Stimulated activated CD4-positive, alpha-beta T cell treated with anti-CD3 and anti-CD28 coated beads, TNF-alpha, amount 100 ng/mL, for 1 hour (primary cell): ENCODE measurements at regions not wholly inside any gene's neighbourhood (a gene's known extent, or its start where the extent isn't known, plus 50 kb on each side); places are given as distances from the start of the nearest gene placed in this dataset.
"Not testable (repeated sequence)": the region's sequence is repeated elsewhere in the genome, so short reads cannot be mapped to it uniquely, and the experiment has no call there.

Experiments
- DNase-seq, 3 donors: peaks; one replicate each; pipeline ENCODE4 v3.0.0-alpha.2; 2020; ENCODE audit warnings: low read depth in 3 of 3, low spot score in 1 of 3

DNA sequence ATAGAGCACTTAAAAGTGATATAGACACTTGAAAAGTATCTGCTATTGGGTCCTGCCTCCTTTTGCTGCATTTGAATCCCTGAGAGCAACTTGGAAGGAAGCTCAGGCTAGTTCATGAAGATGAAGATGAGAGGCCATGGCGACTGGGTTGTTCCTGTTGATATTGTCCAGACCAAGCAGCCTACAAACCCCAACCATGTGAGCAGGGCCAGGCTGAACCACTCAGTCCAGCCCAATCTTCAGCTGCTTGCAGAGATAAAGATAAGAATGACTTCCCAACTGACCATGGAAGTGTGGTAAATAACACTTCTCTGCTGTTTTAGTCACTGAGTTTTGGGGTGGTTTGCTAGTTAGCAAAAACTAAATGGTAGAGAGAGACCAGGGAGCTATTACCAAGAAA lies 417.6 kb downstream of the SOX11 start:
- no peak for DNase-seq

- no peak for DNase-seq
Observed at GRCh38 chr2:6111781-6112261, 419.6 kb downstream of the SOX11 start.

GRCh38 chr2:6113786-6114185 lies 421.6 kb downstream of the SOX11 start:
- no peak for DNase-seq

- no peak for DNase-seq
Observed at GRCh38 chr2:6127718-6128117, 435.5 kb downstream of the SOX11 start.

- DNase-seq = no peak
Observed at GRCh38 chr2:6139142-6139541, 447.0 kb downstream of the SOX11 start.

DNA sequence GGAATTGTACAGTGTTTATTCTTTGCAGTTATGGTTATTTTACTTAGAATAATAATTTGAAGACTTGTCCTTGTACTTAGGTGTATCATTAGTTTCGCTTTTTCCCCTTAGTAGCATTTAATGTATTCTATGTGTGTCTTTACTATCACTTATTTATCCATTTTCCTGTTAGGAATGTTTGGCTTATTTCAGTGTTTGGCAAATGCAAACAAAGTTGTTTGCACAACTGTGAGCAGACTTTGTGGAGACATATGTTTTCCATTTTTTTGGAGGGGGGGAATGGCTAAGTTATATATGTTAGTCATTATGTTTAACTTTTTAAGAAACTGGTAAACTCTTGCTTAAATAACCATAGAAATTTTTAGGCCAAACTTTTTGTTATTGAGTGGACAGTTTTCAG lies 447.7 kb downstream of the SOX11 start:
- DNase-seq = no peak

- no peak for DNase-seq
Observed at GRCh38 chr2:6140509-6140908, 448.3 kb downstream of the SOX11 start.

DNA sequence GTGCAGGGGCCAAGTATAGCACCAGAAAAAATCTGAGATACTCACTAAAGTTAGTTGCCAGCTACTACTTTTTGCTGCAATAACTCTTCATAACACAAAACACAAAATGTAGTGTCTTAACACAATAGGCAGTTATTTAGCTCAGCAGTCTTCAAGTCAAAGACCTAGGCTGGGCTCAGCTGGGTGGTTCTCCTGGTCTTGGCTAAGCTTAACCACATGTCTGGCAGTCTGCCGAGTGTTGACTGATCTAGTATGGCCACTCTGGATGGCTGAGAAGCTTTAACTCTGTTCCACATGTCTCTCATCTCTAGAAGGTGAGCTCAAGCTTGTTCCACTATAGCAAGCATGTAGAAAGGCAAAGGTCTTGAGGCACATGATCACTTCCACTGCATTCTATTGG lies 451.6 kb downstream of the SOX11 start:
- DNase-seq = no peak

GRCh38 chr2:6147215-6147614 lies 455.0 kb downstream of the SOX11 start:
- DNase-seq = not testable (repeated sequence)

- DNase-seq = no peak
Observed at GRCh38 chr2:6148882-6149281, 456.7 kb downstream of the SOX11 start.

DNA sequence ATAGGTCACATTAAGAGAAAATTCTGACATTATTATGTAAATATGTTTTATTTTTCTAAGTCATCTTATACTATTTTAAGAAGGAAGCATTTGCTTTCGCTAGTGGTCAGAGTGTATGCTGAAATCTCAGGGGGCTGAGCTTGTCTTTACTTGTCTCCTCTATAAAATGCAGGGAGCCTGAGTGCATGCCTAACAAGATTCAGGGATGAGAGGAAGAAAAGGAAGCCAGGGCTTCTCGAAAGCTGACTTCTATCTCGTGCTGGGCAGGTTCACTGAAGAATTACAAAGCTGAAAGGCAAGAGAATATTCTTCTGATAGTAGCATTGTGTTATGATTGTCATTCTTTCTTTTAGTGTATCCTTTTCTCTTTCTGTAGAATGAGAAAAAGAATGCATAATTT lies 467.4 kb downstream of the SOX11 start:
- no peak for DNase-seq

GRCh38 chr2:6163932-6164331 lies 471.7 kb downstream of the SOX11 start:
- no peak for DNase-seq

DNA sequence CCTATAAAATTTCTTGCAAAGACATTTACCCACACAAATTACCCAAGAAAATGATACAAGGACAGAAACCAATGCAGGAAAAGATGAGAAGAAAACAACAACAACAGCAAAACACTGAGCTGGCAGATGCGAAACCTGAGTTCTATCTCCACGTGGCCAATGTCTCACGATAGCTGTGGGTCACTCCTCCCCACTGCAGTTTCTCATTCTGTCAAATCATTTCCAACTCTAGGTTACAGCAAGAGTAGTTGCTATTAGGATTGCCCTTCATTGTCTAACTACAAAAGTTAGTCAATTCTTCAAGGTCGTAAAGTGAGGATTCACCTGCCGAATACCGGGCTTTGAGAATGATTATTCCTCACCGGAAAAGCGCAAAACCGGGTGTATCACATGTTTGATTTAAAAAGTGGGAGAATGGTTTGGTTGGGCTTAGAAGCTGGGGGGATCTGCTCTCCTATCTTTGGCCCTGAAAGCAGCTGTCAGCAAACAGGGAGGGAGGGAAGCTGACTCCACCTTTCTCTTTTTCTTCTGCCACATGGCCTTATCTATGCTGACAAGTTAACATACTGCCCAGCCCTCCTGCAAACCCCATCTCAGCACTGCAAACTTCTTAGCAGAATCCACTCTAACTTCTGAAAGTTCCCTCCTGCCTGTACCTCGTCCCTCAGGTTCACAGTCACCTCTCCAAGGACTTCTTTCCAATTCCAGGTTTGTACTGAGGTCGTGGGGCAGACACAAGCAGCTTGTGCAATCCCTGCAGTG lies 473.0 kb downstream of the SOX11 start:
- no peak for DNase-seq

DNA sequence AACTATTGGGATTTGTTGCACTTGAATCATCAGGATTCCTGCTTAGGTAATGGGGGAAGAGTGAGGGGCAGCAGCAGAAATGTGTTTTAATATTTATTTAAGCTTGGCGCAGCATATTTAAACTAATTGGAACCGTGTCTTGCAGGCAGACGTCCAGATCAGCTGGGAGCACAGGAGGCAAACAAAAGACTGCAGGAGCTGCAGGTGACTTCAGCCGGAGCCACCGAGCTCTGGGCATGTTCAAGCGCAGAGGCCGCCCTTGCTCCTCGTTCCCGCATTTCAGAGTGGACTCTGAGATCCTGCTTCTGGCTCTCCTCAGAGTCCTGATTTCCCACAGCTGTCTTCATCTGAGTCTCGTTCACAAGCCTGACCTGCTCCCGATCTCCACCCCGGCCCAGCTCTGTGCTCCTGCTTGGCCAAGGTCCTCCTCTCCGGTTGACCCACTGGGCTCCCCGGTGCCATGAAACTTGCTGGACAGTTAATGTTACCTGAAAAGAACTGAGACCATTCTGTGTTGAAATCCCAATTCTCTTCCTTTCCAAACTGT lies 475.5 kb downstream of the SOX11 start:
- no peak for DNase-seq

- no peak for DNase-seq
Observed at GRCh38 chr2:6168485-6168884, 476.3 kb downstream of the SOX11 start.

DNA sequence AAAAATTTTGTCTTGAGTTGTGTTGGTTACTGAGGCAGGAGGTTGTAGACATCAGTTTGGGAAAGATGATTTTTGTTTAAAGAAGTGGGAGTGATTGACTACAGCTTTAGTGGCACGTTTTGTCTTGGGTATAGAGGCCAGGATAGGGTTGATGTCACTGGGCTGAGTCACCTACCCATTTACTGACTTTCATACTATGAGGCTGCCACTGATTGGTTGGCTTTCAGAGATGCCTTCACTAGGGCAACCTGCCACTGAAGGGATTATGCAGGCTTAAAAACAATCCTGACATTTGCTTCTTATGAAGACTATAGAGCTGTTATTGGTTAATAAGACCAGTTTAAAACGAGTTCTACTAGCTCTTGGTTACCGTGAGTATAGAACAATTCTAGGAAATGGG lies 479.1 kb downstream of the SOX11 start:
- DNase-seq = no peak

DNA sequence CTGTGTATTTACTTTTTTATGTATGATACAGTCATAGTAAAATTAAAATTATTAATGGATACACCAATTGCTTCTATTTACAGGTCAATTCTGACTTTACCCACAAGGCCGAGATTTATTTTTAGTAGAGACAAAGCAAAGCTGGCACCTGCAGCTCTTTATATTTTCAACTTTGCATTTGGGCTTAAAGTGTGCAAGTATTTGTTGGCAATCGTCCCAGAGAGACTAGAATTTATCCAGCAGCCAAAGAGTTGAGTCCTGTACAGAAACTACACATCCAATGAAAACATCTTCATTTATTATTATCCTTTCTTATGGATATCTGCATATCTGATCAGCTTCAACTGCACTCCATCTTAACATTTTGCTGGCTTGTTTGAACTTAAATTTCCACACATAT lies 485.6 kb downstream of the SOX11 start:
- no peak for DNase-seq

DNA sequence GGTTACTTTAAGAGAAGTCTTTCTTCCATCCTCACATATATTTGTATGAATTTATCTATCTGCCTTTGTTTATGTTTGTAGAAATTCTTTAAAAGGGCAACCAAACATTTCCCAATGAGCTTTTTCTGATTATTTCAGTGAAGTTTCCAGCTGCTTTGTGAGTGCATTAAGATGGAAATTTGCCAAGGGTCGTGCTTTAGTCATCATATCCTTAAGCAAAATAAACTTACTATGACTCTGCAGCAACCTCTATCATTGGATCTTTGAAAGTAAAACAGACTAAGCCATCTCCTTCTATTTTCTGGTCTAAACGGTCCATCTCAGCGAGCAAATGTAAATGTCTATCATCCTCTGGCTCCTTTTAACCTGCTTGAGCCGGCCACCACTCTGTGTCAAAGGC lies 489.3 kb downstream of the SOX11 start:
- DNase-seq = no peak

DNA sequence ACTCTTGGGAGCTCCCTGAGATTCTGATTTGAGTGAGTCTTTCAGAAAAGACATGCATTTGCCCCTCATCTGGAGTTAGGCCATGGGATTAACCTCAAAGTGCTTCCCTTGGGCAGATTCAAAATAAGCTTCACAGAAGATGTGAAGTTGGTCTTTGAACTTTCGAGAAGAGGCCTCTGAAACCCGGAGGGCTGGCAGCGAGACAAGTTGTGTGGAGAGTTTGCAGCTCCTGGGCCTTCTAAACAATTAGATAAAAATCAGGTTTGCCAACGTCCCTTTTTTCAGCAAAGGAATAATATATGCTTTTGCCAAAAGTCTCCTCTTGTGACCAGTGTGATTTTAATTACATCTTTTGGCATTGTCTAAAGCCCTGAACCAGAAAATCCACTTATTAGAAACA lies 489.7 kb downstream of the SOX11 start:
- DNase-seq = no peak

- DNase-seq = no peak
Observed at GRCh38 chr2:6183226-6183625, 491.0 kb downstream of the SOX11 start.

DNA sequence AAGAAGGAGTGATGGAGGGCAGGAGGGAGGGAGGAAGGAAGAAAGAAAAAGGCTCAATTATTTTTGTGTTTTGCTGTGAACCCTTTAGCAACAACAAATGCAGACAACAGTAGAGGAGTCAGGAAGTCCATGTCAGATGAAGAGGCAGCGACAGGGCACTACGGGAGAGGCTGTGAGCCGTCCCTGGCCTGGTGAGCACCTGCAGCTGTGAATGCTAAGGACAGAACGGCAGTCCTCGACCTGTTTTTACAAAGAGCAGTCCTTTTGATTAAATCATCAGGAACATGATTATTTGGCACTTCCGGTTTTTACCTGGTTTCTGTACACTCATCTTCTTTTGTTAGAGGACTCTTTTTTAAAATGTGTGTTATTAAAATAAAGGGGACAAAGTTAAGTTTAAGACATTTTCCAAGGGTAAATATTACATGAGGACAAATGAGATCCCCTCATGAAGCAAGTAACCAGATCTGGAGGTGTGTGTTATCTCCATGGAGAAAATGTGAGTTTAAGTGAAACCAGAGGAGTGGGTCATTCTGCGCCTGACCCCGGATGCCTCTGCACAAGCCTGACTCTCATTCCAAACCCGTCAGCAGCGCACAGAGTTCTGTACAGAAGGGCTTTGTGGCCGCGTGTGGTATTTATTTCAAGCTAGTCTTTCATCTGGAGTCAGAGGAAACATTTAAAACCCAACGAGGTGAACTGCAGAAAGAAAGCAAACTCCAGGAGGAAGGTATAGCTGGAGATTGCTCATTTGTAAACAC lies 492.5 kb downstream of the SOX11 start:
- DNase-seq = no peak
